ENCODE measurements at regions not wholly inside any gene's neighbourhood (a gene's known extent, or its start where the extent isn't known, plus 50 kb on each side); places are given as distances from the start of the nearest gene placed in this dataset.

DNA sequence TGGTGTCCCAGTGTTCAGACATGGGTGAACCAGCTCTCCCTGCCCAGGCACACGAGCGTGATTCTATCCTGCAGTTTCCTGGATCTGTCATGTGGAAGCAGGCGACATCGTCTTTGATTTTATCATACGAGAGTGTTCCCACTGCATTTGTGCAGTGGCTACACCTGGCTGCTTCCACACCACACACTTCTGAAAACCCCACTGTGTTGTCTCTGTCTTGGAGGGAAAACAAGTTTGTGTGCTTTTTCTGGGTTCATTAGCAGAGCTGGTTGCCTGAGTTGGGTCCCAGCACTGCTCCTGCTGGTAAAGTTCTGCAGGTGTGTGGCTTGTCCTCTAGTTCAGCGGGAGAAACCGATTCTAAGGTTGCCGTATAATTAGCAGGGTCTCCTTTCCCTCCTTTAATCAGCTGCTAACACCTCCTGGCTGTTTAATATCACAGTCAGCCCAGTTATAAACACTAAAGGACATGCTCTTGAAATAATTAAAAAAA lies 58.5 kb upstream of the TWIST2 start:
- no peak for TF ChIP-seq CTCF (IDR thresholded peaks at IDR 0.05)
- TF ChIP-seq POLR2A (IDR thresholded peaks at IDR 0.05): no peak

All from uterus (tissue), 2 donors.